ENCODE measurements at regions not wholly inside any gene's neighbourhood (a gene's known extent, or its start where the extent isn't known, plus 50 kb on each side); places are given as distances from the start of the nearest gene placed in this dataset.

DNA sequence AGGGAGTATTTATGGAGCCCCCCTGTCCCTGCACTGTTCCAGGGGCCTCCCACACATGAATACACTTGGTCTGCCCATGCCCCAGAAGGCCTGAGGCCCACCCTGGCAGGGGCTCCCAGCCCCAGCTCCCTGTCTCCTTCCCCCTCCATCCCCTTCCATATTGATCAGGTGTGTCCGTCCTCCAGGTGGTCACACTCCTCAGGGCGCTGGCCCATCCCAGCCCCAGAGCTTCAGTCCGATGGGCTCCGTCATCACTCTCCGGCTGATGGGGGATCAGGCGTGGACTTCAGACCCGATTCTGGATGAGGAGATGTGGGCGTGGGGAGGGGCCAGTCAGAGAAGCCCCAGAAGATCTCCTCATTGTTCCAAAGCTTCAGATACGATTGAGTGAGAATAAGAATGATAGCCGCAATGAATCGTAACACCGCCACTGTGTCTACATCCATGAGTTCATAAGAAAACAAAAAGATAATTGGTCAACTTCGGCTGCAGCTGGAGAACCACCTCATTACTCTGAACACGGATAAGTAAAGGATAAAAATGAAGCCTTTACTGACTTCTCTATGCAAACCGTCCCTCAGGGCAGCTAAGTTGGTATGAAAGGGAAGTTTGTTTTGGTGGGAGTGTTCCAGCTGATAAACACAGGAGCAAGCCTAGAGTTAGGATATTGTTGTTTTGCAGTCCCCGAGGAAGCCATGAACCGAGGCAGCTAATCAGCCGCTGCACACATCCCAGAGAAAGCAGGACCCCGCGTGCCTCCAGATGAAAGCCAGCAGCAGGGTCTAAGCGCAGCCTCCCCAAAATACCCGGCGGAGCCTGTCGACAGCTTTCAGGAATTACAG is 279.5 kb downstream of the NDUFA10 start:
- no peaks in the 10 kb centered on the region for H3K36me3 Mint-ChIP-seq
- no peaks in the 10 kb centered on the region for H3K27me3 Mint-ChIP-seq
- no peaks in the 10 kb centered on the region for H3K9me3 Mint-ChIP-seq (ENCODE audit: low read depth)
- no peak overlapping the region for H3K27ac Mint-ChIP-seq
- no peak overlapping the region for H3K4me3 Mint-ChIP-seq
- no peaks in the 10 kb centered on the region for H3K4me1 Mint-ChIP-seq (ENCODE audit: low read depth)

DNA sequence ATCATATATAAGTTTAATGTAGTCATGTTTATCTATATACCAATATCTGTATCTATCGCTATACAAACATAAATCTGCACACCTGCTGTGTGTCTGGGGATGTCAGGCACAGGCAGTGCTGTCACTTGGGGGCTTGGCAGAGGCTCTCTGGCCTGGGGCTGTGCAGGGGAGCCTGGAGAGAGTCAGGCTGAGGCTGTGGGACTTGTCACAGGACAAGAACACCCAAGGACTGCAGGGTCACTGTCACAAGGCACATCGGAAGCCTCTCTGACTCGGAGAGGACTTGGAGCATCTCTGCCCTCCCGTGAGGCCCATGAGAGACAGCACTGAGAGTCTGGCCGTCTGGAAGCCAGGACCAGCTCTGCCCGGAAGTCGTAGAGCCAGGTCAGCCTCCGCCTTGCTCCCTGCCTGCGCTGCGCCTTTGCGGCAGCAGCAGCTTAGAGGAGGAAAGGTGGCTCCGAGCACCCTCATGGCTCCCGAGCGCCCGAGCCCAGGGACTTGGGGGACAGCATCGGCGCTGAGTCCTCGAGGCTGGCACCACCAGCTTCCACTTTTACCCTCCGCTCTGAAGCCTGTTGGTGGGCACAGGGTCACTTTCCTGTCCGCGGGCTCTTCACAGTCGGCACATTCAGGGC is 280.3 kb downstream of the NDUFA10 start:
- no peak overlapping the region for H3K27ac Mint-ChIP-seq
- no peak overlapping the region for H3K4me3 Mint-ChIP-seq
- H3K9me3 Mint-ChIP-seq (ENCODE audit: low read depth), result no peaks in the 10 kb centered on the region
- no peaks in the 10 kb centered on the region for H3K36me3 Mint-ChIP-seq
- H3K4me1 Mint-ChIP-seq (ENCODE audit: low read depth), result no peaks in the 10 kb centered on the region
- no peaks in the 10 kb centered on the region for H3K27me3 Mint-ChIP-seq

DNA sequence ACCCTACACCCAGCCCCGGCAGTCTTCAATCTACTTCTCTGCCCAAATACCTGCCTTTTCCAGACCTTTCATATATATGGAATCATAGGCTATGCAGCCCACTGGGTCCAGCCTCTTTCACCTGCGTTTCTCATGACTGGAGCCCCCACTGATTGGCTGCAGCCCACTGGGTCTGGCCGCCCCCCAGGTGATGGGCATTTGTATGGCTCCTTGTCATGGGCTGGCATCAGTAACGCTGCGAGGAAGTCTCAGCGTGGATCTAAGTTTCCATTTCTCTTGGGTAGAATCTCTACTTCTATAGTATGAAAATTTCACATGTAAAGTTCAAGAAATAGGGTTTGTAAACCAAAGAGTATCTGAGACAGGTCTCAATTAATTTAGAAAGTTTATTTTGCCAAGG is 281.9 kb downstream of the NDUFA10 start:
- H3K27ac Mint-ChIP-seq, result no peak overlapping the region
- H3K27me3 Mint-ChIP-seq, result no peaks in the 10 kb centered on the region
- no peak overlapping the region for H3K4me3 Mint-ChIP-seq
- no peaks in the 10 kb centered on the region for H3K4me1 Mint-ChIP-seq (ENCODE audit: low read depth)
- no peaks in the 10 kb centered on the region for H3K36me3 Mint-ChIP-seq
- no peaks in the 10 kb centered on the region for H3K9me3 Mint-ChIP-seq (ENCODE audit: low read depth)

DNA sequence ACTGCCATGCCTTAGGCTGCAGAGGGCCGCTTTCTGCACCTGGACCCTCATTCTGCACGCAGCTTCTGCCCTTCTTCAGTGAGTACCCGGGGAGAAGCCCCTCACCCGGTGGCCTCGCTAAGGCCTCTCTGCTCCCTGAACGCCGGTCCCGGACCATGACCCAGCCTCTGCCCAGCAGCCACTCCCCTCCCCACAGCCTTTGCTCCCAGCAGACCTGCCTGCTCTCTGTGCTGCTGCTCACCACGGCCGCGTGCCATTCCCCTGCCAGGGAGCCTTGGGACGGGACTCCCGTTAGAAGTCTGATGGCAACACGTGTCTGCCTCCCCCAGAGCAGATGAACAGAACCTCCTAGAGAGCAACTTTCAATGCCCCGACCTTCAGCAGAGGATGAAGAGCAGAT is 282.8 kb downstream of the NDUFA10 start:
- Mint-ChIP-seq H3K4me1 (ENCODE audit: low read depth) (no peaks in the 10 kb centered on the region), H3K9me3 (ENCODE audit: low read depth) (no peaks in the 10 kb centered on the region), H3K4me3 (no peak overlapping the region), H3K36me3 (no peaks in the 10 kb centered on the region), H3K27ac (no peak overlapping the region), H3K27me3 (no peaks in the 10 kb centered on the region)

DNA sequence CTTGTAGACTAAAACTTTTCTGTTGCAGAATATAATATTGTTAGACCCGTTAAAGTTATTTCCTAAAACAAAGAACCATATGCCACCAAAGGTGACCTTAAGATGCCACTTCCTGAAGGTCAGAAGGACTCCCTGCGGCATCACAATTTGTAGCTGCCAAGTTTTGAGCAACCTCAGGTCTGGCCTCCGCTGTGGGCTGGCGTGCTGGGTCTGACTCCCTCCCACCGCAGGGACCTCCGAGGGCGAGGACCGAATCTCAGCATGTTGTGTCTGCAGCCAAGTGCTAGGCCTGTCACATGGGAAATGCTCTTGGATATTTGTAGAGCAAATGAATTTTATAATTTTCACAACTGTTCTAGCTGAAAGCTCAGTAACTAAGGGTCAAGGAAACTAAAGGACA is 285.9 kb downstream of the NDUFA10 start:
- Mint-ChIP-seq H3K27me3 (no peaks in the 10 kb centered on the region), H3K4me3 (no peak overlapping the region), H3K4me1 (ENCODE audit: low read depth) (no peaks in the 10 kb centered on the region), H3K27ac (no peak overlapping the region), H3K36me3 (no peaks in the 10 kb centered on the region), H3K9me3 (ENCODE audit: low read depth) (peaks cover under 1% of the 10 kb centered on the region)

DNA sequence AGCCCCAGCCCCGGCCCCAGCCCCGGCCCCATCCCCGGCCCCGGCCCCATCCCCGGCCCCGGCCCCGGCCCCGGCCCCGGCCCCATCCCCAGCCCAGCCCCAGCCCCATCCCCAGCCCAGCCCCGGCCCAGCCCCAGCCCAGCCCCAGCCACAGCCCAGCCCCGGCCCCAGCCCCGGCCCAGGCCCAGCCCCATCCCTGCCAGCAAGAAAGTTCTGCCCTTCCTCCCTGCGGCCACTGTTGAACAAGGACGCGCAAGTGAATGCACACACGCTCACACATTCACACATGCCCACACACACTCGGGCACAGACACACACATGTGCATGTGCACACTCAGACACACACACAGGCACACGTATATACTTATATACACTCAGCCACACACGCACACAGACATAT is 287.0 kb downstream of the NDUFA10 start:
- Mint-ChIP-seq H3K27me3 (no peaks in the 10 kb centered on the region), H3K4me1 (ENCODE audit: low read depth) (no peaks in the 10 kb centered on the region), H3K9me3 (ENCODE audit: low read depth) (peaks cover 4% of the 10 kb centered on the region), H3K36me3 (no peaks in the 10 kb centered on the region), H3K27ac (no peak overlapping the region), H3K4me3 (no peak overlapping the region)

DNA sequence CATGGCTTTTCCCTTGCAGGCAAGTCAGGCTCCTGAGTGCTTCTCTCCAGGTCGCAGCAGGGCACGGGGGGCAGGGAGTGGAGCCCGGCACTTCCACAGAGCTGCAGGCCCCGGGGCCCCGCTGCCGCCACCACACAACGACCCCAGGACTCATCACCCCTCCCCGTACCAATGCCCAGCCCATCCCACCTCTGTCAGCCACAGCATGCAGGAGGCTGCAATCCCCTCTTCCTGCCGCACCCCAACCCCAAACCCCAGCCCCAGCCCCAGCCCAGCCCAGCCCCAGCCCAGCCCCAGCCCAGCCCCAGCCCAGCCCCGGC is 288.0 kb downstream of the NDUFA10 start:
- H3K4me1 Mint-ChIP-seq (ENCODE audit: low read depth), result no peaks in the 10 kb centered on the region
- H3K36me3 Mint-ChIP-seq, result no peaks in the 10 kb centered on the region
- H3K27ac Mint-ChIP-seq, result no peak overlapping the region
- H3K27me3 Mint-ChIP-seq, result no peaks in the 10 kb centered on the region
- H3K9me3 Mint-ChIP-seq (ENCODE audit: low read depth), result peaks cover 4% of the 10 kb centered on the region
- no peak overlapping the region for H3K4me3 Mint-ChIP-seq

DNA sequence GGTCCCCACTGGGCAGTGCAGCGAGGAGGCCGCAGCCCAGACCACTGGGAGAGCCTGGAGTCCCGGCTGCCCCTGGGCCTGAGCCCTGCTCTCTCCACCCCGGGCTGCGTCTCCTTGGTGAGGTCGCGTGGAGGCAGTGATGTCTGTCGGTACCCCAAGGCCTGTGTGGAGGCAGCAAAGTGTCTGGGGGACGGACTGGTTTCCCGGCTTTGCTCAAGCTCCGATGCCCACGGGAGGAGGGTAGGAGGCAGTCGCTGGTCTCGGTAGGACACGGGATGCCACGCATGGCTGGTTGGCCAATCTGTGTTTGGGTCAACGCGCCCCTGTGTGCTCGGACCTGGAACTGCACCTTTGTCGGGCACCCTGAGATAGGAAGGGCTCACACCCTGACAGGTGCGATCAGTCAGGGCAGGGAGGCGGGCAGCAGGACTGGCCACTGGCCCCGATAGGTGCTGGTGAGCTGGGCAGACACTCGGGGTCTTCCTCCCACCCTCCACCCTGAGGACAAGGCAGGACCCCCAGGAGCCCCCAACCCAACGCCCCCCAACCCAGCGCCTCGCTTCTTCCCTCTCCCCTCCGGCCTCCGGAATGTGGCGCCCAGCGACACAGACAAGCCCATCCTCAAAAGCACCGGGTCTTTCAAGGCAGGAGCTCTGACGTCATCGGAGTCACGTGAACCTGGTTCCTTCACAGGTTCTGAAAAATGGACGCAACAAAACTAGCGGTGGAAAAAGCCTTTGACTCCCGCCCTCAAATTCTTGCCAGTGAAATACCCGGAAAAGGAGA is 288.6 kb downstream of the NDUFA10 start:
- no peaks in the 10 kb centered on the region for H3K4me1 Mint-ChIP-seq (ENCODE audit: low read depth)
- no peaks in the 10 kb centered on the region for H3K36me3 Mint-ChIP-seq
- H3K27me3 Mint-ChIP-seq, result no peaks in the 10 kb centered on the region
- no peak overlapping the region for H3K4me3 Mint-ChIP-seq
- peaks cover 4% of the 10 kb centered on the region for H3K9me3 Mint-ChIP-seq (ENCODE audit: low read depth)
- H3K27ac Mint-ChIP-seq, result no peak overlapping the region

DNA sequence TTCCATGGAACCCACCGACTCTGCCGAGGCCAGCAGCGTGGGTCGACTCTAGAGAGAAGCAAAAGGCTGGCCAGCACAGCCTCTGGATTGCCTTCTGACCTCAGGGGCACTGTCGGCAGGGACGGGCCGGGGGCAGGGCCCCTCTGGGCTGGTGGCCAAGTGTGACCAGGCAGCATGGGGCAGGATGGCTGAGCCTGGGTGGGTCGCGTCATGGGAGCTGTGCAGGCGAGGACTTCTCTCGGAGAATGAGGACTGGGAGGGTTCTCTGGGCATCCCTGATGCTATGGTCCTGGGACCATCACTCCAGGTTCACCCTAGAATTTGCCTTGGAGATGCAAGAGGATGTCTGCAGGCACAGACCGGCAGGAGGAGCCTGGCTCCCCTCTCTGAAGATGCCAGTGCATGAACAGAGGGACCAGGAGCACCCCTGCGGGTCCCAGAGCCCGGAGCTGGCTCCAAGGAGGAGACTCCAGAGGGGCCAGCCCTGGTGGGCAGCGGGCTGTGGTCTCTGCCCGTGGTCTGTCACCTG is 289.2 kb downstream of the NDUFA10 start:
- Mint-ChIP-seq H3K27ac (no peak overlapping the region), H3K36me3 (no peaks in the 10 kb centered on the region), H3K4me1 (ENCODE audit: low read depth) (no peaks in the 10 kb centered on the region), H3K4me3 (no peak overlapping the region), H3K9me3 (ENCODE audit: low read depth) (peaks cover 4% of the 10 kb centered on the region), H3K27me3 (no peaks in the 10 kb centered on the region)

DNA sequence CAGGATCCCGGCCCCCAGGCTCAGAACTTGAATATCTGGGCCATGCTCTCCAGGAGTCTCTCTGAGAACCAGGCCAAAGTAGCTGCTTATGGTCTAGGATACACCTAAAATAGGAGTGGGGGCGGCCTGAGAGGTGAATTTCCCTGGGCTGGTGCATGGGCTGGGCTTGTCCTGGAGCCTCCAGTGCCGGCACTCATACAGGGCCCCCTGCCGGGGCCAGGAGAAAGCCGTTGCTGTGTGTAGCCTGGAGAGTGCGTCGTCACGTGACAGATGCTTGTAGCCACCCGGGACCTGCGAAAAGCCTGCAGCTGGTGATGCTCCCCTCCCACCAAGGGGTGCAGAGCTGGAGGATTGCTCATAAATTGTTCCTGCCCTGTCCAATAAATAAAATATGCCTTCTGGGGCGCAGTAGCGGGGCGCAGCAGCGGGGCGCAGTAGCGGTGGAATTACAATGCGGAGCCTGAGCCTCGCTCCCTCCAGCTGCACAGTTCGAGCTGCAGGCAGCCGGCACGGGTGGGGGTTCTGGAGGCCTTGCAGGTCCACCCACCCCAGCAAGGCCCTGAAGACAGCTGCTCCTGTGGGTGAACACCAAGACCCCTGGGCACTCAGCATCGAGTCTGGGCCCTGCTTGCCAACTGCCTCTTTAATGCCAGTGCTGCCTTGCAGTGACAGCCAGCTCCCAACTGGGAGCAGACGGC is 289.9 kb downstream of the NDUFA10 start:
- Mint-ChIP-seq H3K27ac (no peak overlapping the region), H3K4me1 (ENCODE audit: low read depth) (no peaks in the 10 kb centered on the region), H3K4me3 (no peak overlapping the region), H3K9me3 (ENCODE audit: low read depth) (peaks cover 4% of the 10 kb centered on the region), H3K27me3 (no peaks in the 10 kb centered on the region), H3K36me3 (no peaks in the 10 kb centered on the region)

DNA sequence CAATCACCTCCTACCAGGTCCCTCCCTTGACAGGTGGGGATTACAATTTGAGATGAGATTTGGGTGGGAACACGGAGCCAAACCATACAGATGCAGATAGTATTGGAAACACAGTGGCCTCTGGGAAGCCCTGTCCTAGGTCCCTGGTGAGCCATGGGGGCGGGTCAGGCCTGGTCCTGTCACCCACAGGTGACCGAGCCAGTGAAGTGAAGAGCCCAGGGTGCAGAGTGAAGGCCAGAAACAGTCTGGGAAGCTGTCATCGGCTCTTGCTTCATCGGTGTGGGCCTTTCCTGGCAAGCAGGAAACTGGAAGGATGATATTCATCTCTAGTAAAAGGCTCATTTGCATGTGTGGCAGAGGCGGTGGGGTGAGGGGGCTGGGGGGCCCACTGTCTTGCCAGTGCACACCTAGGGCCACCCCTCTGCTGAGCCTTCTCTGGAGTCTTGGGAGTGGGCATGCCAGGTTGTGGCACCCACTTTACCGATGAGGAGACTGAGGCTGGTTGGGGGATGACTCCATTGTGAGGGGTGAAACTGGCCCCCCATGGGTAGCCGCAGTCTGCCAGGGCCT is 290.6 kb downstream of the NDUFA10 start:
- H3K9me3 Mint-ChIP-seq (ENCODE audit: low read depth), result peaks cover 4% of the 10 kb centered on the region
- no peak overlapping the region for H3K27ac Mint-ChIP-seq
- H3K36me3 Mint-ChIP-seq, result no peaks in the 10 kb centered on the region
- no peak overlapping the region for H3K4me3 Mint-ChIP-seq
- no peaks in the 10 kb centered on the region for H3K27me3 Mint-ChIP-seq
- H3K4me1 Mint-ChIP-seq (ENCODE audit: low read depth), result no peaks in the 10 kb centered on the region

DNA sequence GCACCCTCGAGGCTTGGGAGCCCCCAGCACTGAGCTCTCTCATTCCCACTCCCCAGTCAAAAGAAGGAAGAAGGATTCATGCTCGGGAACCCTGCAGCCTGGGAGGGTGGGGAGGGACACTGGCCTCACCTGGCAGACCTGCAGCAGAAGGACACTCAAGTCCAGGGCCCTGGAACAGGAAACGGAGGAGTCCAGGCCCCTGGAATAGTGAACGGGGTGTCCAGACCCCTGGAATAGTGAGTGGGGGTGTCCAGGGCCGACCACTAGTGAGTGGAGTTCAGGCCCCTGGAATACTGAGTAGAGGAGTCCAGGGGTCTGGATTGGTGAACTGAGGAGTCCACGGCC is 292.5 kb downstream of the NDUFA10 start:
- H3K27ac Mint-ChIP-seq, result no peak overlapping the region
- no peaks in the 10 kb centered on the region for H3K36me3 Mint-ChIP-seq
- H3K9me3 Mint-ChIP-seq (ENCODE audit: low read depth), result peaks cover 4% of the 10 kb centered on the region
- no peaks in the 10 kb centered on the region for H3K27me3 Mint-ChIP-seq
- H3K4me1 Mint-ChIP-seq (ENCODE audit: low read depth), result no peaks in the 10 kb centered on the region
- H3K4me3 Mint-ChIP-seq, result no peak overlapping the region

DNA sequence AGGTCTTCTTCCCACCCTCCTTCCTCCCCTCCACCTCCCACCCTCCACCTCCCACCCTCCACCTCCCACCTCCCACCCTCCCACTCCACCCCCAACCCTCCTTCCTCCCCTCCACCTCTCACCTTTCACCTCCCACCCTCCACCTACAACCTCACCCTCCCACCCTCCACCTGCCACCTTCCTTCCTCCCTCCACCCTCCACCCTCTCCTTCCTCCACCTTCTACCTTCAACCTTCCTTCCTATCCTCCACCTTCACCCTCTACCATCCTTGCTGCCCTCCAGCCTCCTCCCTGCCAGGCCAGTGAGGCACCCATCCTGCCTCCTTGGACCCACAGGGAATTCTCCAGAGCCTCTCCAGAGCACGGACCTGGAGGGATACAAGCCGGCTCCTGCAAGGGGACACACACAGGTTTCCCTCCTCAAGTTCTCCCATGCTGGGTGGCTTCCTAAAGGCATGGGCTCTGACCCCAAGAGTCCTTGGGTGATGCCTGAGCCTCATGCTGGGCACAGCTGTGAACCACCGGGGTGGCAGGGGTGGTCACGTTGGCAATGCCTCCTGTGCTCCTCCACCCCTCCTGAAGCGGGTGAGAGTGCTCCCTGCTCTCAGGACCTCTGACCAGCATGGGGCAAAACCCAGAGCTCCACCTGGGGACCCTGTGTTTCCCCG is 293.0 kb downstream of the NDUFA10 start:
- no peaks in the 10 kb centered on the region for H3K27me3 Mint-ChIP-seq
- H3K4me1 Mint-ChIP-seq (ENCODE audit: low read depth), result no peaks in the 10 kb centered on the region
- H3K4me3 Mint-ChIP-seq, result no peak overlapping the region
- peaks cover 4% of the 10 kb centered on the region for H3K9me3 Mint-ChIP-seq (ENCODE audit: low read depth)
- no peaks in the 10 kb centered on the region for H3K36me3 Mint-ChIP-seq
- H3K27ac Mint-ChIP-seq, result no peak overlapping the region

DNA sequence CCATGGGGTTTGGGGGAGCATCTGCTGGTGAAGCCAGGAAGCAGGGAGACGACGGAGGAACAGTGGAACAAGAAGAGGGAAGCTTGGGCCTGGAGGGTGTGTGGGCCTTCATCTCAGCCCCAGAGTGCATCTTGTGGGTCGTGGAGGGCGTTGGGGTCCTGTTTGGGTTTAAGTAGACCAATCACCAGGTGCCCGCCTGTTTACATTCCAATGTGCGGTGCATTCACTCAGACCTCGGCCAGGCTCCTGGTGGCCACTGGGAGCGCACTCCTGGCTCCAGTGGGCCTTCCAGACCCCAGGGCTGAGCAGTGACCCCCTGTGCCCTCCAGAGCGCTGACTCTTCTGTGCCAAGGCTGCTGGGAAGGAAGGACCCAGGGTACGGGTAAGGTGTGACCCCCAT is 293.7 kb downstream of the NDUFA10 start:
- Mint-ChIP-seq H3K27me3 (no peaks in the 10 kb centered on the region), H3K9me3 (ENCODE audit: low read depth) (peaks cover 4% of the 10 kb centered on the region), H3K4me3 (no peak overlapping the region), H3K4me1 (ENCODE audit: low read depth) (no peaks in the 10 kb centered on the region), H3K27ac (no peak overlapping the region), H3K36me3 (no peaks in the 10 kb centered on the region)
